Thyroid gland (tissue), 4 donors: ENCODE measurements at regions not wholly inside any gene's neighbourhood (a gene's known extent, or its start where the extent isn't known, plus 50 kb on each side); places are given as distances from the start of the nearest gene placed in this dataset.

Experiments
- DNase-seq, 2 donors: peaks; one replicate each; pipeline ENCODE4 v3.0.0-alpha.2; 2019
- H3K27ac ChIP-seq, 3 donors: fragments of 200-600 bp; sonication (generic); 1 replicate in 2 of 3; 2 replicates in 1 of 3; pipeline ENCODE4 v1.5.1; 2016 to 2019; ENCODE audit warnings: mild to moderate bottlenecking in 1 of 3, moderate library complexity in 1 of 3
- H3K27me3 ChIP-seq: fragments of 200-600 bp; sonication (generic); one replicate; pipeline ENCODE4 v1.5.1; 2019
- H3K36me3 ChIP-seq, 2 donors: fragments of 200-600 bp; sonication (generic); one replicate each; pipeline ENCODE4 v1.5.1; 2016 to 2019
- H3K4me1 ChIP-seq, 2 donors: fragments of 200-600 bp; sonication (generic); one replicate each; pipeline ENCODE4 v1.5.1; 2017 to 2019
- H3K4me3 ChIP-seq, 3 donors: fragments of 200-600 bp; sonication (generic); replicated peaks in 1 of 3; 1 replicate in 2 of 3; 2 replicates in 1 of 3; pipeline ENCODE4 v1.5.1; 2016; ENCODE audit warnings: mild to moderate bottlenecking in 1 of 3
- H3K9me3 ChIP-seq: fragments of 200-600 bp; sonication (generic); one replicate; pipeline ENCODE4 v1.5.1; 2017
- CTCF ChIP-seq, 6 experiments: fragments of 200-600 bp in 3 of 6; fragments of 450-650 bp in 3 of 6; sonication (generic) in 3 of 6; IDR thresholded peaks; one replicate each; pipeline ENCODE4 v1.5.1; 2016 to 2019; ENCODE audit warnings: antibody characterized with exemption in 6 of 6, mild to moderate bottlenecking in 2 of 6, inconsistent platforms in 1 of 6, moderate library complexity in 1 of 6
- POLR2A ChIP-seq, 2 donors: fragments of 450-650 bp; IDR thresholded peaks; one replicate each; pipeline ENCODE4 v1.6.1; 2017; ENCODE audit warnings: antibody characterized with exemption in 2 of 2, mild to moderate bottlenecking in 2 of 2, moderate library complexity in 1 of 2
- WGBS, 2 donors: methylation state at CpG; one replicate each; pipeline ENCODE4 v1.1.5; 2017; 5-methylcytosine and 5-hydroxymethylcytosine counted together
- intact Hi-C: fragments of 100-400 bp; cut with DNase I; formaldehyde crosslinking; loops from one replicate; pipeline ENCODE4 v1.15.1; 2023

GRCh38 chr2:56011624-56012023, 88.0 kb upstream of the EFEMP1 start:
- 88 to 90% methylated on average over 4 of the region's 4 CpGs for WGBS, 2 donors
- intact Hi-C loops = no loop called here

GRCh38 chr2:56012221-56012765, 88.7 kb upstream of the EFEMP1 start:
- WGBS, 2 donors = 61 to 67% methylated on average over 1 of the region's 1 CpG
- TF ChIP-seq CTCF (IDR thresholded peaks at IDR 0.05) = no peak
- no peak for TF ChIP-seq POLR2A (IDR thresholded peaks at IDR 0.05)
- intact Hi-C loops = no loop called here

More at GRCh38 chr2:56011624-56012023, 88.0 kb upstream of the EFEMP1 start:
- no peak overlapping the region for H3K4me3 ChIP-seq
- H3K27me3 ChIP-seq = no peaks in the 10 kb centered on the region
- no peak for DNase-seq
- no peaks in the 10 kb centered on the region for H3K36me3 ChIP-seq
- peaks cover 7 to 11% of the 10 kb centered on the region in 2 donors for H3K4me1 ChIP-seq
- no peak overlapping the region for H3K27ac ChIP-seq
- TF ChIP-seq POLR2A (IDR thresholded peaks at IDR 0.05) (no peak), CTCF (IDR thresholded peaks at IDR 0.05) (no peak)
- H3K9me3 ChIP-seq = no peaks in the 10 kb centered on the region

GRCh38 chr2:56013475-56013874, 89.9 kb upstream of the EFEMP1 start:
- intact Hi-C loops = no loop called here
- H3K4me3 ChIP-seq = no peak overlapping the region
- H3K27me3 ChIP-seq = no peaks in the 10 kb centered on the region
- peaks cover 7 to 11% of the 10 kb centered on the region in 2 donors for H3K4me1 ChIP-seq
- TF ChIP-seq POLR2A (IDR thresholded peaks at IDR 0.05) (no peak), CTCF (IDR thresholded peaks at IDR 0.05) (no peak)
- no peaks in the 10 kb centered on the region for H3K36me3 ChIP-seq
- no peak overlapping the region for H3K27ac ChIP-seq
- DNase-seq = no peak
- H3K9me3 ChIP-seq = no peaks in the 10 kb centered on the region

More at GRCh38 chr2:56012221-56012765, 88.7 kb upstream of the EFEMP1 start:
- peaks cover 7 to 11% of the 10 kb centered on the region in 2 donors for H3K4me1 ChIP-seq
- DNase-seq = no peak
- no peaks in the 10 kb centered on the region for H3K36me3 ChIP-seq
- H3K9me3 ChIP-seq = no peaks in the 10 kb centered on the region
- H3K27me3 ChIP-seq = no peaks in the 10 kb centered on the region
- no peak overlapping the region for H3K4me3 ChIP-seq
- H3K27ac ChIP-seq = no peak overlapping the region

- Histone ChIP-seq H3K4me3 (no peak overlapping the region), H3K27me3 (no peaks in the 10 kb centered on the region), H3K36me3 (no peaks in the 10 kb centered on the region), H3K4me1 (peaks cover 3 to 4% of the 10 kb centered on the region in 2 donors), H3K9me3 (no peaks in the 10 kb centered on the region), H3K27ac (no peak overlapping the region)
- WGBS, 2 donors = 74 to 77% methylated on average over 8 of the region's 8 CpGs
- DNase-seq = no peak
- TF ChIP-seq CTCF (IDR thresholded peaks at IDR 0.05) (no peak), POLR2A (IDR thresholded peaks at IDR 0.05) (no peak)
- intact Hi-C loops = no loop called here
Observed at GRCh38 chr2:56014046-56014730, 90.6 kb upstream of the EFEMP1 start.

GRCh38 chr2:56015711-56016115, 92.1 kb upstream of the EFEMP1 start:
- TF ChIP-seq POLR2A (IDR thresholded peaks at IDR 0.05) = no peak
- TF ChIP-seq CTCF (IDR thresholded peaks at IDR 0.05) = no peak
- no peaks in the 10 kb centered on the region for H3K4me1 ChIP-seq
- no peak overlapping the region for H3K4me3 ChIP-seq
- intact Hi-C loops = no loop called here
- no peak overlapping the region for H3K27ac ChIP-seq
- H3K9me3 ChIP-seq = no peaks in the 10 kb centered on the region
- DNase-seq = no peak
- WGBS, 2 donors = 23 to 24% methylated on average over 4 of the region's 4 CpGs
- no peaks in the 10 kb centered on the region for H3K27me3 ChIP-seq
- H3K36me3 ChIP-seq = no peaks in the 10 kb centered on the region
